ENCODE measurements at regions not wholly inside any gene's neighbourhood (a gene's known extent, or its start where the extent isn't known, plus 50 kb on each side); places are given as distances from the start of the nearest gene placed in this dataset.

- intact Hi-C loops (cut with DNase I), result no loop called here
- no peak for DNase-seq
Measured at GRCh38 chr1:187566354-187566753, 737.6 kb downstream of the PLA2G4A start.

GRCh38 chr1:187568067-187568466 is 739.3 kb downstream of the PLA2G4A start:
- 42 to 69% methylated on average over 2 of the region's 2 CpGs for WGBS, 2 donors
- TF ChIP-seq CTCF (IDR thresholded peaks at IDR 0.05) (no peak), EP300 (IDR thresholded peaks at IDR 0.05) (no peak), POLR2A (IDR thresholded peaks at IDR 0.05) (no peak), POLR2AphosphoS5 (IDR thresholded peaks at IDR 0.05) (no peak)
- intact Hi-C loops (cut with DNase I), result no loop called here
- no peaks in the 10 kb centered on the region for H3K4me1 ChIP-seq
- no peak overlapping the region for H3K4me3 ChIP-seq
- H3K27ac ChIP-seq, result no peak overlapping the region
- DNase-seq, result no peak
- no peaks in the 10 kb centered on the region for H3K9me3 ChIP-seq
- H3K27me3 ChIP-seq, result no peaks in the 10 kb centered on the region
- H3K36me3 ChIP-seq, result no peaks in the 10 kb centered on the region

More at GRCh38 chr1:187566354-187566753, 737.6 kb downstream of the PLA2G4A start:
- Histone ChIP-seq H3K4me3 (no peak overlapping the region), H3K27me3 (no peaks in the 10 kb centered on the region), H3K36me3 (no peaks in the 10 kb centered on the region), H3K4me1 (no peaks in the 10 kb centered on the region), H3K9me3 (no peaks in the 10 kb centered on the region), H3K27ac (no peak overlapping the region)
- TF ChIP-seq POLR2A (IDR thresholded peaks at IDR 0.05) (no peak), CTCF (IDR thresholded peaks at IDR 0.05) (no peak), POLR2AphosphoS5 (IDR thresholded peaks at IDR 0.05) (no peak), EP300 (IDR thresholded peaks at IDR 0.05) (no peak)
- 83 to 88% methylated on average over 1 of the region's 1 CpG for WGBS, 2 donors

- H3K9me3 ChIP-seq, result no peaks in the 10 kb centered on the region
- no peak overlapping the region for H3K27ac ChIP-seq
- H3K36me3 ChIP-seq, result no peaks in the 10 kb centered on the region
- DNase-seq, result no peak
- intact Hi-C loops (cut with DNase I), result no loop called here
- WGBS, 2 donors, result 90 to 95% methylated on average over 2 of the region's 2 CpGs
- TF ChIP-seq POLR2AphosphoS5 (IDR thresholded peaks at IDR 0.05) (no peak), EP300 (IDR thresholded peaks at IDR 0.05) (no peak), POLR2A (IDR thresholded peaks at IDR 0.05) (no peak), CTCF (IDR thresholded peaks at IDR 0.05) (no peak)
- no peaks in the 10 kb centered on the region for H3K4me1 ChIP-seq
- no peak overlapping the region for H3K4me3 ChIP-seq
- no peaks in the 10 kb centered on the region for H3K27me3 ChIP-seq
Measured at GRCh38 chr1:187570166-187570565, 741.4 kb downstream of the PLA2G4A start.

- no peaks in the 10 kb centered on the region for H3K9me3 ChIP-seq
- 62 to 72% methylated on average over 1 of the region's 1 CpG for WGBS, 2 donors
- TF ChIP-seq POLR2AphosphoS5 (IDR thresholded peaks at IDR 0.05) (no peak), CTCF (IDR thresholded peaks at IDR 0.05) (no peak), EP300 (IDR thresholded peaks at IDR 0.05) (no peak), POLR2A (IDR thresholded peaks at IDR 0.05) (no peak)
Measured at GRCh38 chr1:187577610-187578009, 748.9 kb downstream of the PLA2G4A start.

GRCh38 chr1:187588917-187589316 is 760.2 kb downstream of the PLA2G4A start:
- no peak overlapping the region for H3K4me3 ChIP-seq
- WGBS, 2 donors, result 81 to 85% methylated on average over 3 of the region's 3 CpGs
- H3K4me1 ChIP-seq, result peaks cover 0 to 7% (median 2%) of the 10 kb centered on the region in 4 donors
- no peaks in the 10 kb centered on the region for H3K27me3 ChIP-seq
- no peak for DNase-seq
- intact Hi-C loops (cut with DNase I), result no loop called here
- H3K9me3 ChIP-seq, result no peaks in the 10 kb centered on the region
- H3K36me3 ChIP-seq, result no peaks in the 10 kb centered on the region
- TF ChIP-seq POLR2AphosphoS5 (IDR thresholded peaks at IDR 0.05) (no peak), CTCF (IDR thresholded peaks at IDR 0.05) (no peak), POLR2A (IDR thresholded peaks at IDR 0.05) (no peak), EP300 (IDR thresholded peaks at IDR 0.05) (no peak)
- no peak overlapping the region for H3K27ac ChIP-seq

More at GRCh38 chr1:187577610-187578009, 748.9 kb downstream of the PLA2G4A start:
- intact Hi-C loops (cut with DNase I), result no loop called here
- Histone ChIP-seq H3K36me3 (no peaks in the 10 kb centered on the region), H3K4me1 (no peaks in the 10 kb centered on the region), H3K4me3 (no peak overlapping the region), H3K27ac (no peak overlapping the region), H3K27me3 (no peaks in the 10 kb centered on the region)
- DNase-seq, result no peak

All from sigmoid colon (tissue), 6 donors.